GM19025 (cell line): ENCODE measurements at regions not wholly inside any gene's neighbourhood (a gene's known extent, or its start where the extent isn't known, plus 50 kb on each side); places are given as distances from the start of the nearest gene placed in this dataset.

Experiments used
- ATAC-seq: cut with Tn5 transposase; IDR thresholded peaks from one replicate; pipeline ENCODE4 v1.9.1; 2021; ENCODE audit warnings: mild to moderate bottlenecking, low read depth, moderate library complexity; ENCODE audit not compliant: unreplicated experiment

- ATAC-seq: no peak
These were observed 131.9 kb upstream of the GPRIN3 start for GRCh38 chr4:89439533-89439932.

DNA sequence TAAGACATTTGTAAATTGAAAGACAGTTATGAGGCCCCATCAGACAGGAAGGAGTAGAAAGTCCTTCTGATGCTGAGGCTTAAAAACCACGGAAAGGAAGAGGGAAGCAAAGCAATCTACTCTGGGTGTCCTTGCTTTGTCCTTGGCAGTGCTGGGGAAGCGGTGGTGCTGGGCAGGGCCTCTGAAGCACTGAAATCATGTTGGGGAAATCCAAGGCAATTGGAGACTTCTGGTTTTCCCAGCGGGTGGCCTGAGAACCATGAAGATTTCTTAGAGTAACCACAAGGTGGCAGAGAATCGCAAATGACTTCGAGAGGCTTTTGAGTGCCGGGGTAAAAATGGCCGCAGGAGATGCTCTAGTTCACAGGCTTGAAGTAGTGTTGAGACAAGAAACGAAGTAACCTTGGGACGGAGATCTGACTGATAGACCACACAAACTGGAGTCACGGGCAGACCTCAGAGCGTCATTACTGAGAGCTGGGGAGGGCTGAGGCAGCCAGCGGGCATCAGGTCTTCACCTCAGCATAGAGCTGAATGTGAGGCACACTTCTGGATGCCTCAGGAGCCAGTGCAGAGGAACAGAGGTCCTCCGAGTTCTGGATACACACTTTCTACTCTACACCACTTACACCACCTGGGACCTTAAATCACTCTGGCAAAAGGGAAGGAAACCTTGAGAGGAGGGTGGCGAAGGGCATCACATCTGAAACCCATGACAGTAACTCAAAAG, 130.7 kb upstream of the GPRIN3 start:
- ATAC-seq: no peak

GRCh38 chr4:89434364-89434988, 126.9 kb upstream of the GPRIN3 start:
- ATAC-seq: no peak

- no peak for ATAC-seq
These were observed 120.2 kb upstream of the GPRIN3 start for GRCh38 chr4:89427782-89428181.

GRCh38 chr4:89425023-89425422, 117.4 kb upstream of the GPRIN3 start:
- no peak for ATAC-seq

GRCh38 chr4:89422441-89422990, 114.9 kb upstream of the GPRIN3 start:
- no peak for ATAC-seq

- no peak for ATAC-seq
These were observed 112.9 kb upstream of the GPRIN3 start for GRCh38 chr4:89420507-89420906.

GRCh38 chr4:89419111-89419695, 111.6 kb upstream of the GPRIN3 start:
- no peak for ATAC-seq

DNA sequence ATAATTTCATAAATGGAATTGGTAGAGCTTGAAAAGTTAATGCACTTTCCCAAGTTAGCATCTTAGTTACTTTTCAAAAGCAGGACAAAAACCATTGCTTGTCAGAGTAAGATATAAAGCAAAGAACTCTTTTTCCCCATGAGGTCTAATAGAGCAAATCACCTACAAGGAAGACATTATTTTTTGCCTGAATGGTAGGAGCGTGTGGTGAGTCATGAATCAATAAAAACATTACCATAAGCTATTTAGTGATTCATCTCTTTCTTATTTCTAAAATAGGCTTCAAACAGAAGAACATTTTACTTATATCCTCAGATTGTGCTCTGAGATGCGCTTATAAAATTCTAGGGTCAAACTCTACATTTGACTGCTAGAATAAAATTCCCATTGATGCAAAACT, 109.4 kb upstream of the GPRIN3 start:
- no peak for ATAC-seq

DNA sequence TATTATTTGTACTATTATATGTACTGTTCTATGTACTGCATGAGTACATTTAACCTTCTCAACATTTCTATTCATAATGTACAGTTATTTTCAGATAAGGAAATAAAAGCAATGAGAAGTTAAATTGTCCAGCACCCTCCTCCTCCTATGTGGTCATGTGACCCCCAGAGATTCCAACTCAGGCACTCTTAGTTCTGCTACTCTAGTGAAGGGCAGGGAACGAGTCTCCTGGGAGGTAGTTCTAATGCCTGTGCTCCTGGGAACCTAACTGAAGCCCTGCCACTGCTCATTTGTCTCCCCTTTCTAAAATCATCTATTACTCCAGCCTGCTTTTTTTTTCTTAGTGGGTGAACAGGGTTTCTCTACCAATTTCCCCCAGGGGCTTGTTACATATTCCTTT, 105.9 kb upstream of the GPRIN3 start:
- no peak for ATAC-seq

GRCh38 chr4:89411539-89412309, 104.1 kb upstream of the GPRIN3 start:
- no peak for ATAC-seq

- ATAC-seq: no peak
These were observed 103.1 kb upstream of the GPRIN3 start for GRCh38 chr4:89410687-89411086.

GRCh38 chr4:89404530-89404929, 96.9 kb upstream of the GPRIN3 start:
- no peak for ATAC-seq

- no peak for ATAC-seq
These were observed 96.2 kb upstream of the GPRIN3 start for GRCh38 chr4:89403826-89404225.

DNA sequence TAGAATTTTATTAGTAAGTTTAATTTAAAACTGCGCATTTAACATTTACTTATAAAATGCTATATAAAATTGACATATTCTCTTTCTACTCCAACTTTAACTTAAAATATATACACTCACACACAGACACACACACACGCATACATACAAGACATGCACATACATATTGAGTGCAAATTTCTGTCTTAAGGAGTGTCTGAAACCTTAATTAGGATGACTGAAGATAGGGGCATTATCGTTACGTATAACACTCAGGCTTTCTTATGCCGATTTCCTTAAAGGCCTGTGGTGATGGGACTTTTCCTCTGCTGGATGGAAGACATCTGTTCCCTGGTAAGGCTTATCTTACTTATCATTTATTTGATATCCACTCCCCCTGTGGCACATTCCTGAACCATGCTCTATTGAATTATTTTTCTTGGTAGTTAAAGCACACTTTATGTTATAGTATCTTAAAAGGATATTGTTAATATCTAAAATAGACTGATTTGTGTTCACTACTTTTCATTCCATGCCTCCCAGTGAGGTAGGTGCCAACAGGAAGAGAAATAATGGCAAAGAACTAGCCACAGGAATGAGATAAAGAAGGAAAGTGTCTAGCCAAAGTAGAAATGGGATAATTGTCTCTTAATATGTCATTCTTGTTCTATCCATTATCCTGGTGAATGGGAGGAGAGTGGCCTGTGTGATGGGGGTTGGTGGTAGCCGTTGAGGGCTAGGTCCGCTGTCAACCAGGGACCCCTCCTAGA, 92.9 kb upstream of the GPRIN3 start:
- ATAC-seq: no peak

GRCh38 chr4:89398644-89399043, 91.0 kb upstream of the GPRIN3 start:
- ATAC-seq: no peak

DNA sequence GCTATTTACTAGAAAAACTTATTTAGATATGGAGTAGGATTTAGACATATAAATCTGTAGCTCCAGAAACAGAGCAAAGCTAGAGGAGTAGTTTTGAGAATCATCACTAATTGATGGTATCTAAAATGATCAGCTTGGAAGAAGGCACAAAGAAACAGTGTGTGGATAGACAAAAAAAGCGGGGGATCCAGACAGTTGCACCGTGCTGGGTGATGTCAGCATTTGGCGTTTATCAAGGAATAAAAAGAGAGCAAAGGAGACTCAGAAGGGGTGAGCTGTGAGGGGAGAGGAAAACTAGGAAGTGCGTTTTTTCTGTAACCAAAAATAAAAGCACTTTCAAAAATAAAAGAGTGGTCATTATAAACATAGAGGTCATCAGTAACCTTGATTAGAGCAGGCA, 90.5 kb upstream of the GPRIN3 start:
- ATAC-seq: no peak

DNA sequence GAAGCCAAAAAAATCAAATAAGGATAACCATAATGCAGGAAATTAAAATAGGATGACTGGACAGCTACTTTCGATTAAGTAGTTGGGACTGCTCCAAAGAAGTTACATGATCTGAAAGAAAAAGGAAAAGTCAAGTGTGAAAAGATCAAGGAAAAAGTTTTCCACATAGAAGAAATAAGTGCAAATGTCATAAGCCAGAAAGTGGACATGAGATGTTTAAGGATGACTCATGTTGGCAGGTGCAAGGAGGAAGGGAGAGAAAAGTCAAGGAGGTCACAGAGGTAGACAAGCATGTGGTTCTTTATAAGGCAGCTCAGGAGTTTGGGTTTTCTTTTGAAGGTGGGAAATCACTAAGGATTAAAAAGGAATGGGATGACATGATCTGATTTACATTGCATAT, 89.8 kb upstream of the GPRIN3 start:
- no peak for ATAC-seq

- no peak for ATAC-seq
These were observed 74.8 kb upstream of the GPRIN3 start for GRCh38 chr4:89382439-89382838.

GRCh38 chr4:89380980-89381379, 73.4 kb upstream of the GPRIN3 start:
- no peak for ATAC-seq
